ENCODE measurements at regions not wholly inside any gene's neighbourhood (a gene's known extent, or its start where the extent isn't known, plus 50 kb on each side); places are given as distances from the start of the nearest gene placed in this dataset.

GRCh38 chr12:40431169-40431568 is 206.4 kb downstream of the LRRK2 start:
- intact Hi-C loops (cut with DNase I): no loop called here
- DNase-seq (ENCODE audit: extremely low spot score in 2 of 2): no peak
- no peak overlapping the region for H3K4me3 ChIP-seq

DNA sequence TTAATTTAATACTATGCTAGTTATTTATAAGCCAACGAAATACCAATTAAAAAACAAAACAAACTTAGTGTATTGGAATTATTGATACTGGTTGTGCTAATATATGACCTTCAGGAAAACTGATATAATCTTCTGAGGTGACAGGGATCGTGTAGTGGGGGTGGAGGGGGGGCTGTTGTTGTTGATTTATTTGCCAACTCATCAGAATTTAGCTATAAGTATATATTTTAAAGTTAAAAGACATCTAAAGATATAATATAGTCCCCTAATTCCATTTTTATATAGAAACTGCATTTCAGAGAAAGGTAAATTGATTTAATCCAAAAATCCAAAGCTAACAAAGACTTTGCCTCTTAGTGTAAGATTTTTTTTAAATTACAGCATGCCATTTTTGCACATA is 210.5 kb downstream of the LRRK2 start:
- no peaks in the 10 kb centered on the region for H3K4me1 ChIP-seq
- no peaks in the 10 kb centered on the region for H3K27me3 ChIP-seq
- DNase-seq (ENCODE audit: extremely low spot score in 2 of 2): no peak
- no peak overlapping the region for H3K27ac ChIP-seq
- H3K36me3 ChIP-seq: no peaks in the 10 kb centered on the region
- no peak overlapping the region for H3K4me3 ChIP-seq
- intact Hi-C loops (cut with DNase I): no loop called here
- H3K9me3 ChIP-seq: no peaks in the 10 kb centered on the region
- TF ChIP-seq POLR2A (IDR thresholded peaks at IDR 0.05): no peak
- TF ChIP-seq CTCF (IDR thresholded peaks at IDR 0.05): no peak
- TF ChIP-seq POLR2AphosphoS5 (IDR thresholded peaks at IDR 0.05; ENCODE audit: insufficient read depth in 1 of 2, low read depth in 1 of 2): no peak

More at GRCh38 chr12:40431169-40431568, 206.4 kb downstream of the LRRK2 start:
- no peaks in the 10 kb centered on the region for H3K9me3 ChIP-seq
- H3K36me3 ChIP-seq: no peaks in the 10 kb centered on the region
- H3K4me1 ChIP-seq: no peaks in the 10 kb centered on the region
- H3K27ac ChIP-seq: no peak overlapping the region
- TF ChIP-seq POLR2AphosphoS5 (IDR thresholded peaks at IDR 0.05; ENCODE audit: insufficient read depth in 1 of 2, low read depth in 1 of 2): no peak
- TF ChIP-seq CTCF (IDR thresholded peaks at IDR 0.05): no peak
- TF ChIP-seq POLR2A (IDR thresholded peaks at IDR 0.05): no peak
- no peaks in the 10 kb centered on the region for H3K27me3 ChIP-seq

- no peak overlapping the region for H3K27ac ChIP-seq
- H3K9me3 ChIP-seq: no peaks in the 10 kb centered on the region
- intact Hi-C loops (cut with DNase I): no loop called here
Observed at GRCh38 chr12:40435951-40436350, 211.2 kb downstream of the LRRK2 start.

GRCh38 chr12:40436564-40436963 is 211.8 kb downstream of the LRRK2 start:
- Histone ChIP-seq H3K27me3 (no peaks in the 10 kb centered on the region), H3K36me3 (no peaks in the 10 kb centered on the region), H3K27ac (no peak overlapping the region), H3K4me1 (no peaks in the 10 kb centered on the region), H3K4me3 (no peak overlapping the region), H3K9me3 (no peaks in the 10 kb centered on the region)
- intact Hi-C loops (cut with DNase I): no loop called here
- TF ChIP-seq CTCF (IDR thresholded peaks at IDR 0.05): no peak
- no peak for TF ChIP-seq POLR2A (IDR thresholded peaks at IDR 0.05)
- TF ChIP-seq POLR2AphosphoS5 (IDR thresholded peaks at IDR 0.05; ENCODE audit: insufficient read depth in 1 of 2, low read depth in 1 of 2): no peak
- no peak for DNase-seq (ENCODE audit: extremely low spot score in 2 of 2)

More at GRCh38 chr12:40435951-40436350, 211.2 kb downstream of the LRRK2 start:
- Histone ChIP-seq H3K4me1 (no peaks in the 10 kb centered on the region), H3K36me3 (no peaks in the 10 kb centered on the region), H3K27me3 (no peaks in the 10 kb centered on the region), H3K4me3 (no peak overlapping the region)
- no peak for DNase-seq (ENCODE audit: extremely low spot score in 2 of 2)
- TF ChIP-seq POLR2A (IDR thresholded peaks at IDR 0.05) (no peak), CTCF (IDR thresholded peaks at IDR 0.05) (no peak), POLR2AphosphoS5 (IDR thresholded peaks at IDR 0.05; ENCODE audit: insufficient read depth in 1 of 2, low read depth in 1 of 2) (no peak)

GRCh38 chr12:40439771-40440492 is 215.1 kb downstream of the LRRK2 start:
- H3K36me3 ChIP-seq: no peaks in the 10 kb centered on the region
- DNase-seq (ENCODE audit: extremely low spot score in 2 of 2): no peak
- no peaks in the 10 kb centered on the region for H3K27me3 ChIP-seq
- no peaks in the 10 kb centered on the region for H3K9me3 ChIP-seq
- intact Hi-C loops (cut with DNase I): no loop called here
- H3K4me1 ChIP-seq: no peaks in the 10 kb centered on the region
- H3K27ac ChIP-seq: no peak overlapping the region
- H3K4me3 ChIP-seq: no peak overlapping the region
- TF ChIP-seq CTCF (IDR thresholded peaks at IDR 0.05) (no peak), POLR2AphosphoS5 (IDR thresholded peaks at IDR 0.05; ENCODE audit: insufficient read depth in 1 of 2, low read depth in 1 of 2) (no peak), POLR2A (IDR thresholded peaks at IDR 0.05) (no peak)
